Effector CD4-positive, alpha-beta T cell (primary cell): ENCODE measurements at regions not wholly inside any gene's neighbourhood (a gene's known extent, or its start where the extent isn't known, plus 50 kb on each side); places are given as distances from the start of the nearest gene placed in this dataset.

ENCODE experiments used
- DNase-seq: peaks from one replicate; pipeline ENCODE4 v3.0.0-alpha.2; 2020

- DNase-seq = no peak
Measured at GRCh38 chr18:4511166-4511565, 56.1 kb upstream of the DLGAP1 start.

DNA sequence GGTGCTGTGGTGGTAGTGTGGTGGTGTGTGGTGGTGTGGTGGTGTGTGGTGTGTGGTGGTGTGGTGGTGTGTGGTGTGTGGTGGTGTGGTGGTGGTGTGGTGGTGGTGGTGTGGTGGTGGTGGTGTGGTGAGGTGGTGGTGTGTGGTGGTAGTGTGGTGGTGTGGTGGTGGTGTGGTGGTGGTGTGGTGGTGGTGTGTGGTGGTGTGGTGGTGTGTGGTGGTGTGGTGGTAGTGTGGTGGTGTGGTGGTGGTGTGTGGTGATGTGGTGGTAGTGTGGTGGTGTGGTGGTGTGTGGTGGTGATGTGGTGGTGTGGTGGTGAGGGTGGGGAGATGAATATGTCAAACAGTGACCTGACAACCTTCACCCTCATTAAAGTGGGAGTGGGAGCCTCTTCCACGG lies 55.6 kb upstream of the DLGAP1 start:
- no peak for DNase-seq

DNA sequence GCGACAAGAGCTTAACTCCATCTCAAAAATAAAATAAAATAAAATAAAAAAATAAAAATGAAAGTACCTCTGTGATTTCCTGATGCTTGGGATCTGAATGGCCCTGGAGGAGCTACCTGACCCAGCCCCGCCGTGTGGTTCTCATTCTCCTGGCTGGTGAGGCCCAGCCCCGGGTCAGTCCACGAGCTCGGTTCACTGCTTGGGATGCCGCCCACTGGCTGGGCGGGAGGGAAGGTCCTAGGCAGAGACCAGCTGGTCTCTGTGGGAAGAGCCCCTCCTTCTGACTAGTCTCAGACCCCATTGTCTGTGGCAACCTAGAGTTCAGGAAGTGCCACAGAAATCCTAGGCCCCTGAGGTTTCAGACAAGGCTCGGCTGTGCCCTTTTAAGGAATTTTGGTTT lies 55.1 kb upstream of the DLGAP1 start:
- no peak for DNase-seq
